ENCODE measurements at regions not wholly inside any gene's neighbourhood (a gene's known extent, or its start where the extent isn't known, plus 50 kb on each side); places are given as distances from the start of the nearest gene placed in this dataset.

DNA sequence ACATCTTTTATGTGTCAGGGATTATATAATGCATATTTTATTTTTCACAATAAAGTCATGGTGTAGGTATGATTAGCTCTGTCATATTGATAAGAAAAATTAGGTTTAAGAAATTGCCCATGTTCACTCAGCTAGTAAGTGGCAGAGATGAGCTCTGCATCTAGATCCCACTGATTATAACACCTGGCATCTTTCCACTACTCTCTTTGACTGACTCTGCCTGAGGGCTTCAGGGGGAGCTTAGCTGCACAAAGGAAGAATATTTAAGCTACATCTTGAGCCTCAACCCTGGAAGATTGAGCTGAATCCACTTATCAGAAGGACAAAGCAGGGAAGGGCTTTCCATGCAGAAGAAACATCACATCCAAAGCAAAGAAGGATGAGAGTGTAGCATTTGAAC lies 190.4 kb downstream of the MIS18A start:
- BruUV-seq (replicated peaks) = no TSS peak
- DNase-seq (ENCODE audit: low spot score) (no peak), FAIRE-seq (no peak), ATAC-seq (no peak)
- H2AFZ ChIP-seq (ENCODE audit: low read length) = no peak overlapping the region
- no peak overlapping the region for H3K9ac ChIP-seq (ENCODE audit: insufficient read depth, low read depth, low read length)
- in situ Hi-C loops (cut with HindIII; ENCODE audit: extremely low pct_ligation_motif_present, low pct_unique_long_range_greater_than_20kb) = no loop called here
- H3K9me3 ChIP-seq (ENCODE audit: low read length) = no peaks in the 10 kb centered on the region
- no peak overlapping the region for H3K27ac ChIP-seq (ENCODE audit: extremely low read length, insufficient read depth, low read length)
- H3K79me2 ChIP-seq (ENCODE audit: insufficient read depth, low read length) = no peaks in the 10 kb centered on the region
- H3K36me3 ChIP-seq (replicated peaks in 1 of 2; ENCODE audit: control insufficient read depth in 1 of 2, insufficient read depth in 2 of 2, low read length in 2 of 2) = no peaks in the 10 kb centered on the region
- H3K4me3 ChIP-seq (replicated peaks in 1 of 3; ENCODE audit: insufficient read depth in 1 of 3, low read depth in 2 of 3, low read length in 3 of 3) = no peak overlapping the region
- H3K4me1 ChIP-seq (ENCODE audit: insufficient read depth, low read length) = peaks cover 13% of the 10 kb centered on the region; the same call in 1 of the 2 replicates
- no peaks in the 10 kb centered on the region for H4K20me1 ChIP-seq (ENCODE audit: insufficient read depth, low read length)
- ChIA-PET POLR2A (no interaction called here), CTCF (ENCODE audit: low intra/inter-chr PET ratio, low total read pairs) (no interaction called here)
- H3K4me2 ChIP-seq (ENCODE audit: low read depth, low read length) = no peak overlapping the region
- intact Hi-C loops (cut with micrococcal nuclease; ENCODE audit: unreplicated experiment) = no loop called here
- TF ChIP-seq NR2F6 (IDR thresholded peaks at IDR 0.05) = no peak
- no peak for TF ChIP-seq NR2F6 (CRISPR knock-in tag; IDR thresholded peaks at IDR 0.05)
- no peaks in the 10 kb centered on the region for H3K27me3 ChIP-seq (ENCODE audit: control insufficient read depth in 1 of 2, insufficient read depth in 2 of 2, low read length in 2 of 2)

DNA sequence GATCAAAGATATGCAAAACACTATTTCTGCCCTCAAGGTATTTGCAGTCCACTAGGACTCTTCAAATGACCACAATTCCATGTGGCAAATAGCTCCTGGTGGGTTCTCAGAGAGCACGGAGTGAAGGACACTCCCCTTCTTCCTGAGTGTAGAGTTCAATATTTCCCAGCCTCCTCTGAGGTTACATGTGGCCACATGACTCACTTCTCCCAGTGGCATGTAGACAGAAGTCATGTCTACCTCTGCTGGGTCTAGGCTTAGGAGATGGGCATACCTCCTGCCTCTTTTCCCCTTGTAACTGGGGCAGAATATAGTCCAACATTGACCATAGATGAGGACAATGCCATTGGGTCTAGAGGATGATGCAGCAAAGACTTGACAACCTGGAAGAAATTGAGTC lies 191.4 kb downstream of the MIS18A start:
- DNase-seq (ENCODE audit: low spot score) (no peak), ATAC-seq (no peak; the same call in 2 of the 3 replicates), FAIRE-seq (no peak)
- Histone ChIP-seq H3K4me2 (ENCODE audit: low read depth, low read length) (no peak overlapping the region), H3K36me3 (replicated peaks in 1 of 2; ENCODE audit: control insufficient read depth in 1 of 2, insufficient read depth in 2 of 2, low read length in 2 of 2) (no peaks in the 10 kb centered on the region), H2AFZ (ENCODE audit: low read length) (no peak overlapping the region), H3K4me1 (ENCODE audit: insufficient read depth, low read length) (peaks cover 13% of the 10 kb centered on the region; the same call in 1 of the 2 replicates), H3K9me3 (ENCODE audit: low read length) (no peaks in the 10 kb centered on the region), H3K27me3 (ENCODE audit: control insufficient read depth in 1 of 2, insufficient read depth in 2 of 2, low read length in 2 of 2) (0 out of 5 replicates have a peak, but pooled peaks cover 0 to 1% of the 10 kb centered on the region in 2 experiments), H4K20me1 (ENCODE audit: insufficient read depth, low read length) (no peaks in the 10 kb centered on the region), H3K79me2 (ENCODE audit: insufficient read depth, low read length) (no peaks in the 10 kb centered on the region), H3K9ac (ENCODE audit: insufficient read depth, low read depth, low read length) (no peak overlapping the region), H3K27ac (ENCODE audit: extremely low read length, insufficient read depth, low read length) (no peak overlapping the region), H3K4me3 (replicated peaks in 1 of 3; ENCODE audit: insufficient read depth in 1 of 3, low read depth in 2 of 3, low read length in 3 of 3) (no peak overlapping the region)
- in situ Hi-C loops (cut with HindIII; ENCODE audit: extremely low pct_ligation_motif_present, low pct_unique_long_range_greater_than_20kb) = no loop called here
- intact Hi-C loops (cut with micrococcal nuclease; ENCODE audit: unreplicated experiment) = no loop called here
- POLR2A ChIA-PET = no interaction called here
- BruUV-seq (replicated peaks) = no TSS peak
- WGBS (ENCODE audit: low lambda C conversion rate) = 0% methylated on average over 1 of the region's 1 CpG
- no peak for TF ChIP-seq NRL (CRISPR knock-in tag; IDR thresholded peaks at IDR 0.05; ENCODE audit: borderline replicate concordance)
- TF ChIP-seq ZBTB1 (CRISPR knock-in tag; IDR thresholded peaks at IDR 0.05; ENCODE audit: borderline replicate concordance) = no peak
- TF ChIP-seq SIX1 (CRISPR knock-in tag; IDR thresholded peaks at IDR 0.05; ENCODE audit: borderline replicate concordance) = no peak
- no peak for TF ChIP-seq NKX3-1 (CRISPR knock-in tag; IDR thresholded peaks at IDR 0.05)
- no peak for TF ChIP-seq LCORL (IDR thresholded peaks at IDR 0.05)
- no peak for TF ChIP-seq LCORL (CRISPR knock-in tag; IDR thresholded peaks at IDR 0.05)
- CTCF ChIA-PET (ENCODE audit: low intra/inter-chr PET ratio, low total read pairs) = no interaction called here
